Thyroid gland (tissue), 4 donors: ENCODE measurements at regions not wholly inside any gene's neighbourhood (a gene's known extent, or its start where the extent isn't known, plus 50 kb on each side); places are given as distances from the start of the nearest gene placed in this dataset.

Experiments
- POLR2A ChIP-seq, 2 donors: fragments of 450-650 bp; IDR thresholded peaks; one replicate each; pipeline ENCODE4 v1.6.1; 2017; ENCODE audit warnings: antibody characterized with exemption in 2 of 2, mild to moderate bottlenecking in 2 of 2, moderate library complexity in 1 of 2
- TF ChIP-seq, protein P1 (sequence below), 6 experiments: fragments of 200-600 bp in 3 of 6; fragments of 450-650 bp in 3 of 6; sonication (generic) in 3 of 6; IDR thresholded peaks; one replicate each; pipeline ENCODE4 v1.5.1; 2016 to 2019; ENCODE audit warnings: antibody characterized with exemption in 6 of 6, mild to moderate bottlenecking in 2 of 6, inconsistent platforms in 1 of 6, moderate library complexity in 1 of 6

DNA sequence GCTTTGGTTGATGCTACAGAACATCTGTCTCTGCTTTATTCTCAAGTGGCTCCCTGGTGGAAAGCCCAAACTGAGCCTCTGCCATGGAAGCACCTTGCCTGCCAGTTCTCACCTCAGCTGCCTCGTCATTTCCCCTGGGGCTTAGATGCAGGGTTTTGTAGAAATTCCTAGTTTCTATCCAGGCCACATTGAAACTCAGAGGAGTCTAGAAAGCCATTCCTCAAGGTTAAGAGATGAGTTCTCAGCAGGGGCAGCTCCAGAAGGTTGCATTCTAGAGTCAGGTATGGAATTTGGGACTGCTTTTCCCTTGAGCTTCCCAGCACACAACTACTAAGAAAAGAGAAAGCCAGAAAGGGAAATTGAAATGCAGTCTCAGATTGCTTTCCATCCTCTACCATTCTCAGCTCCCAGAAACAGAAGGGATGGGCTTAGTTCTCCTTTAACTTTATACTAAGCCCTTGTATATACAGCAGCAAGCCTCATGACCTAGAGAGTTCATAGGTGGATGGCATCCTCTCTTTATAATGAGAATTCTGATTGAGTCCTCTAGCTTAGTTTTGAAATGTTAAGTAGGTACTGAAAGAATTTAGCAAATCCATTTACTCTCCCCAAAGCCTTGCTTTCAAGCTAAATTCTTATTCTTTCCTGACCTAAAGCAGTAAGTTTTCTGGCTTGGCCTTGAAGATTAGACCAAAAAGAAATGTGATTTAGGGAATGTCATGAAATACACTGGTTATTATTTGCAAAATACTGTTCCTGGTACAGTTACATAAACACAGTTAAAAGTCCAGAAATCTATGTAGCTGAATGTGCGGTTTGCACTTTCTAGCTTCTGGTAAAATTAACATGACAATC, 66.0 kb upstream of the MEF2C start:
- TF ChIP-seq, protein P1, sequence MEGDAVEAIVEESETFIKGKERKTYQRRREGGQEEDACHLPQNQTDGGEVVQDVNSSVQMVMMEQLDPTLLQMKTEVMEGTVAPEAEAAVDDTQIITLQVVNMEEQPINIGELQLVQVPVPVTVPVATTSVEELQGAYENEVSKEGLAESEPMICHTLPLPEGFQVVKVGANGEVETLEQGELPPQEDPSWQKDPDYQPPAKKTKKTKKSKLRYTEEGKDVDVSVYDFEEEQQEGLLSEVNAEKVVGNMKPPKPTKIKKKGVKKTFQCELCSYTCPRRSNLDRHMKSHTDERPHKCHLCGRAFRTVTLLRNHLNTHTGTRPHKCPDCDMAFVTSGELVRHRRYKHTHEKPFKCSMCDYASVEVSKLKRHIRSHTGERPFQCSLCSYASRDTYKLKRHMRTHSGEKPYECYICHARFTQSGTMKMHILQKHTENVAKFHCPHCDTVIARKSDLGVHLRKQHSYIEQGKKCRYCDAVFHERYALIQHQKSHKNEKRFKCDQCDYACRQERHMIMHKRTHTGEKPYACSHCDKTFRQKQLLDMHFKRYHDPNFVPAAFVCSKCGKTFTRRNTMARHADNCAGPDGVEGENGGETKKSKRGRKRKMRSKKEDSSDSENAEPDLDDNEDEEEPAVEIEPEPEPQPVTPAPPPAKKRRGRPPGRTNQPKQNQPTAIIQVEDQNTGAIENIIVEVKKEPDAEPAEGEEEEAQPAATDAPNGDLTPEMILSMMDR (IDR thresholded peaks at IDR 0.05), result no peak
- TF ChIP-seq POLR2A (IDR thresholded peaks at IDR 0.05), result no peak
